ENCODE measurements at regions not wholly inside any gene's neighbourhood (a gene's known extent, or its start where the extent isn't known, plus 50 kb on each side); places are given as distances from the start of the nearest gene placed in this dataset.

DNA sequence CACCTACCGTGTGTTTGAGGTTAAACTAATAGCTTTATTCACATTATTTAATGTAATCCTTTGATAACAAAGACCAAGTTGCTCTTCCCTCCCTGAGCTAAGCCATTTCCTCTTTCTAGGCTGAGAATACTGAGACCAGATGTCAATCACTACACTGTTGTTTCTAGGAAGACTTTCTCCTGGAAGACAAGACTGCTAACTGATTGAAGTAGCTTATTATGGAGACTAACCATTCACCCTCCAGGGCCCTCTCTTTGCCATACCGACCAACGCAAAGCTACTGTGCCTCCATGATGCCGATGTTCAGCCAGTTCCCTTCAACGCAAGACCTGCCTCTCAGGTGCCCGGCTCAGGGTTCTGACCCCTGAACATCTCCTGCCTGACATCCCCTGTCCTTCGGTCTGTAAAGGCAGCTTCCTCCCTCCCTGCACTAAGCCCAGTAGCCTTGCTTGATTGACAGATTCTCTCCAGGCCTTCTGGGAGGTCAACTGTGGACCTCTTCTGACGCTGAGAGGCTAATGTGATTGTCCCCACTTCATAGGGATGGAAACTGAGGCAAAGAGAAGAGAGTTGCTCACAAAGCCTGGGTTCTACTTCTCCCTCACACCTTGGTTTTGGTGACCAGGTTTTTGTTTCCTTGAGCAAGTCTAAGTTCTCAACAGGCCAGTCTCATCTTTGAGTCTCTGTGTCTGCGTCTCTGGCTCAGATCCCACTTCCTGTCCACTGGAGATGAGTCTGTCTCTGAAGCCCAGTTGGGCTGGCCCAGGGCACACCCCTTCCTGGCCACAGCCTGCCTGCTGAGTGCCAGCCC is 259.7 kb upstream of the IRX2 start:
- TF ChIP-seq, protein P1, sequence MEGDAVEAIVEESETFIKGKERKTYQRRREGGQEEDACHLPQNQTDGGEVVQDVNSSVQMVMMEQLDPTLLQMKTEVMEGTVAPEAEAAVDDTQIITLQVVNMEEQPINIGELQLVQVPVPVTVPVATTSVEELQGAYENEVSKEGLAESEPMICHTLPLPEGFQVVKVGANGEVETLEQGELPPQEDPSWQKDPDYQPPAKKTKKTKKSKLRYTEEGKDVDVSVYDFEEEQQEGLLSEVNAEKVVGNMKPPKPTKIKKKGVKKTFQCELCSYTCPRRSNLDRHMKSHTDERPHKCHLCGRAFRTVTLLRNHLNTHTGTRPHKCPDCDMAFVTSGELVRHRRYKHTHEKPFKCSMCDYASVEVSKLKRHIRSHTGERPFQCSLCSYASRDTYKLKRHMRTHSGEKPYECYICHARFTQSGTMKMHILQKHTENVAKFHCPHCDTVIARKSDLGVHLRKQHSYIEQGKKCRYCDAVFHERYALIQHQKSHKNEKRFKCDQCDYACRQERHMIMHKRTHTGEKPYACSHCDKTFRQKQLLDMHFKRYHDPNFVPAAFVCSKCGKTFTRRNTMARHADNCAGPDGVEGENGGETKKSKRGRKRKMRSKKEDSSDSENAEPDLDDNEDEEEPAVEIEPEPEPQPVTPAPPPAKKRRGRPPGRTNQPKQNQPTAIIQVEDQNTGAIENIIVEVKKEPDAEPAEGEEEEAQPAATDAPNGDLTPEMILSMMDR (IDR thresholded peaks at IDR 0.05) = no peak
- TF ChIP-seq POLR2A (IDR thresholded peaks at IDR 0.05) = no peak
- no peak for TF ChIP-seq EP300 (IDR thresholded peaks at IDR 0.05)

Data from tibial nerve (tissue), 4 donors.